IPS-18c (cell line): ENCODE measurements at regions not wholly inside any gene's neighbourhood (a gene's known extent, or its start where the extent isn't known, plus 50 kb on each side); places are given as distances from the start of the nearest gene placed in this dataset.

Experiments
- H3K4me3 ChIP-seq: 2 replicates; pipeline ENCODE4 v1.7.0; 2013; ENCODE audit warnings: low read depth, mild to moderate bottlenecking, low read length, moderate library complexity; ENCODE audit not compliant: insufficient read depth
- H3K9me3 ChIP-seq: one replicate; pipeline ENCODE4 v1.6.1; 2013; ENCODE audit warnings: mild to moderate bottlenecking, low read length, moderate library complexity; ENCODE audit not compliant: control insufficient read depth, insufficient read depth

- Histone ChIP-seq H3K4me3 (no peak overlapping the region), H3K9me3 (no peaks in the 10 kb centered on the region)
Measured at GRCh38 chr2:9762164-9762563, 81.1 kb upstream of the TAF1B start.

- Histone ChIP-seq H3K9me3 (no peaks in the 10 kb centered on the region), H3K4me3 (no peak overlapping the region)
Measured at GRCh38 chr2:9762941-9763340, 80.3 kb upstream of the TAF1B start.

GRCh38 chr2:9763356-9764152, 79.7 kb upstream of the TAF1B start:
- H3K9me3 ChIP-seq: no peaks in the 10 kb centered on the region

GRCh38 chr2:9764153-9764778, 79.0 kb upstream of the TAF1B start:
- Histone ChIP-seq H3K9me3 (no peaks in the 10 kb centered on the region), H3K4me3 (no peak overlapping the region)

More at GRCh38 chr2:9763356-9764152, 79.7 kb upstream of the TAF1B start:
- no peak overlapping the region for H3K4me3 ChIP-seq

GRCh38 chr2:9765611-9766531, 77.4 kb upstream of the TAF1B start:
- Histone ChIP-seq H3K9me3 (no peaks in the 10 kb centered on the region), H3K4me3 (no peak overlapping the region)

- Histone ChIP-seq H3K9me3 (no peaks in the 10 kb centered on the region), H3K4me3 (no peak overlapping the region)
Measured at GRCh38 chr2:9767656-9768281, 75.5 kb upstream of the TAF1B start.

GRCh38 chr2:9768388-9768787, 74.9 kb upstream of the TAF1B start:
- Histone ChIP-seq H3K4me3 (no peak overlapping the region), H3K9me3 (no peaks in the 10 kb centered on the region)

- Histone ChIP-seq H3K9me3 (no peaks in the 10 kb centered on the region), H3K4me3 (no peak overlapping the region)
Measured at GRCh38 chr2:9769171-9770005, 73.9 kb upstream of the TAF1B start.

- H3K4me3 ChIP-seq: no peak overlapping the region
- no peaks in the 10 kb centered on the region for H3K9me3 ChIP-seq
Measured at GRCh38 chr2:9770006-9770307, 73.3 kb upstream of the TAF1B start.

- Histone ChIP-seq H3K4me3 (no peak overlapping the region; the same call in 1 of the 2 replicates), H3K9me3 (no peaks in the 10 kb centered on the region)
Measured at GRCh38 chr2:9770308-9771100, 72.8 kb upstream of the TAF1B start.

- no peak overlapping the region; the same call in 1 of the 2 replicates for H3K4me3 ChIP-seq
- H3K9me3 ChIP-seq: no peaks in the 10 kb centered on the region
Measured at GRCh38 chr2:9771101-9771449, 72.2 kb upstream of the TAF1B start.

GRCh38 chr2:9771481-9772017, 71.7 kb upstream of the TAF1B start:
- H3K9me3 ChIP-seq: no peaks in the 10 kb centered on the region
- no peak overlapping the region for H3K4me3 ChIP-seq

- Histone ChIP-seq H3K4me3 (no peak overlapping the region), H3K9me3 (no peaks in the 10 kb centered on the region)
Measured at GRCh38 chr2:9772035-9772998, 71.0 kb upstream of the TAF1B start.

GRCh38 chr2:9772999-9773902, 70.0 kb upstream of the TAF1B start:
- H3K4me3 ChIP-seq: no peak overlapping the region
- H3K9me3 ChIP-seq: no peaks in the 10 kb centered on the region
